ENCODE measurements at regions not wholly inside any gene's neighbourhood (a gene's known extent, or its start where the extent isn't known, plus 50 kb on each side); places are given as distances from the start of the nearest gene placed in this dataset.
A peak's percentile ranks its signal among the peaks of the same experiment; 100 is the strongest.

- no peak overlapping the region for H2BK12ac ChIP-seq (ENCODE audit: low read depth, low read length)
- H2AK5ac ChIP-seq (ENCODE audit: low read depth, low read length): no peak overlapping the region
- no peaks in the 10 kb centered on the region for H3K23me2 ChIP-seq (ENCODE audit: low read depth, low read length)
- H3K27me3 ChIP-seq (replicated peaks in 1 of 4; ENCODE audit: control insufficient read depth in 3 of 4, extremely low read depth in 1 of 4, insufficient read depth in 3 of 4, low read length in 3 of 4): no peaks in the 10 kb centered on the region; a peak in 1 of 7 replicates
- H3K79me1 ChIP-seq (ENCODE audit: low read depth, low read length): no peaks in the 10 kb centered on the region
- DNase-seq (ENCODE audit: low read depth in 1 of 2, low spot score in 2 of 2) (no peak), FAIRE-seq (no peak)
- H3K9ac ChIP-seq (replicated peaks in 1 of 4; ENCODE audit: extremely low read depth in 1 of 4, low read depth in 3 of 4, low read length in 3 of 4): no peak overlapping the region
- H4K91ac ChIP-seq (replicated peaks; ENCODE audit: insufficient read length, low read length): no peak overlapping the region
- no peaks in the 10 kb centered on the region for H3K36me3 ChIP-seq (ENCODE audit: control insufficient read depth in 2 of 4, insufficient read depth in 4 of 4, low read length in 3 of 4)
- no peak overlapping the region for H3K14ac ChIP-seq (ENCODE audit: insufficient read length)
- no peak overlapping the region for H4K5ac ChIP-seq (ENCODE audit: insufficient read length, low read depth, low read length)
- H2BK120ac ChIP-seq (replicated peaks; ENCODE audit: low read depth, low read length): no peak overlapping the region
- 50% methylated on average over 2 of the region's 2 CpGs; no CpG with 5 or more reads in 1 of the 2 experiments for WGBS, 2 experiments (ENCODE audit: extremely low coverage in 1 of 2, insufficient coverage in 1 of 2, insufficient read length in 1 of 2, insufficient replicate concordance in 2 of 2, low coverage in 1 of 2, low lambda C conversion rate in 2 of 2, missing lambda C conversion rate in 1 of 2)
- no peak overlapping the region for H3K27ac ChIP-seq (ENCODE audit: low read depth, low read length)
- H2BK15ac ChIP-seq (ENCODE audit: low read length): no peak overlapping the region
- H2AFZ ChIP-seq (ENCODE audit: low read length): peak overlapping the region; percentile 77; the same call in 1 of the 2 replicates
- H3K56ac ChIP-seq (replicated peaks; ENCODE audit: insufficient read length, low read depth, low read length): no peak overlapping the region
- H2BK5ac ChIP-seq (ENCODE audit: low read depth, low read length): no peak overlapping the region
- no peak overlapping the region for H3K18ac ChIP-seq (ENCODE audit: extremely low read depth, low read length)
- H3K4me3 ChIP-seq (ENCODE audit: extremely low read depth in 1 of 4, insufficient read depth in 2 of 4, low read depth in 3 of 4, low read length in 4 of 4): no peak overlapping the region
- H2BK20ac ChIP-seq (ENCODE audit: low read length): no peak overlapping the region
- no peaks in the 10 kb centered on the region for H3K79me2 ChIP-seq (ENCODE audit: control insufficient read depth in 1 of 2, insufficient read depth in 2 of 2, low read length in 2 of 2)
- no peak overlapping the region for H3K4ac ChIP-seq (replicated peaks; ENCODE audit: insufficient read length, low read depth, low read length)
- no peak for TF ChIP-seq RFX5 (IDR thresholded peaks at IDR 0.05; ENCODE audit: borderline replicate concordance, low read depth, low read length)
- TF ChIP-seq RAD21 (IDR thresholded peaks at IDR 0.05 in 1 of 2, conservative IDR thresholded peaks at IDR 0.05 in 1 of 2; ENCODE audit: low read depth in 2 of 2, low read length in 2 of 2): peak; percentile 55 to 59
- no peak for TF ChIP-seq POLR2AphosphoS5 (IDR thresholded peaks at IDR 0.05; ENCODE audit: low read depth, low read length)
- no peak for TF ChIP-seq JUN (IDR thresholded peaks at IDR 0.05; ENCODE audit: low read depth, low read length)
- no peak for TF ChIP-seq SIRT6 (IDR thresholded peaks at IDR 0.05; ENCODE audit: low read length)
- no peak for TF ChIP-seq SP4 (IDR thresholded peaks at IDR 0.05; ENCODE audit: low read length)
- no peak for TF ChIP-seq FOSL1 (IDR thresholded peaks at IDR 0.05; ENCODE audit: insufficient read depth, low read depth, low read length)
- TF ChIP-seq CTCF (IDR thresholded peaks at IDR 0.05; ENCODE audit: control extremely low read depth in 1 of 3, insufficient read depth in 1 of 3, low read depth in 1 of 3, low read length in 3 of 3): peak in 2 of 3 experiments; percentile 39 to 51; a peak in 3 of 4 replicates
- TF ChIP-seq JUND (IDR thresholded peaks at IDR 0.05; ENCODE audit: low read length): no peak
- H3K4me2 ChIP-seq (ENCODE audit: insufficient read depth in 1 of 2, low read depth in 2 of 2, low read length in 2 of 2): no peak overlapping the region
- H3K4me1 ChIP-seq (replicated peaks in 1 of 4; ENCODE audit: control insufficient read depth in 3 of 4, insufficient read depth in 4 of 4, low read length in 3 of 4): peaks cover 0 to 2% (median 0%) of the 10 kb centered on the region in 4 experiments; a peak in 2 of 7 replicates
- H4K20me1 ChIP-seq (replicated peaks in 1 of 2; ENCODE audit: control insufficient read depth in 1 of 2, insufficient read depth in 2 of 2, low read length in 2 of 2): no peaks in the 10 kb centered on the region
- POLR2A ChIA-PET (ENCODE audit: partially characterized antibody): no interaction called here
- H3K9me3 ChIP-seq (ENCODE audit: insufficient read depth in 2 of 2, low read depth in 1 of 2, low read length in 1 of 2): no peaks in the 10 kb centered on the region
- no peak overlapping the region for H4K8ac ChIP-seq (ENCODE audit: extremely low read depth, insufficient read depth, low read length)
- CTCF ChIA-PET (ENCODE audit: partially characterized antibody): interaction anchor here (1.5 kb wide), 1 partner anchor 17 kb away, joined by 4 read pairs; no protein-coding TSS in a partner anchor
- H3K23ac ChIP-seq (ENCODE audit: insufficient read length): no peak overlapping the region
Measured at GRCh38 chr2:65790676-65790935, 358.2 kb upstream of the SPRED2 start.
